SK-N-SH treated with all-trans-retinoic acid at 6 μM for 48 hours (cell line): ENCODE measurements at regions not wholly inside any gene's neighbourhood (a gene's known extent, or its start where the extent isn't known, plus 50 kb on each side); places are given as distances from the start of the nearest gene placed in this dataset.

Source experiments
- ISL1 ChIP-seq: fragments of 250-450 bp; sonication (Bioruptor Pico); IDR thresholded peaks from 2 replicates; pipeline ENCODE4 v2.1.2; 2022; ENCODE audit warnings: mild to moderate bottlenecking, moderate library complexity
- PATZ1 ChIP-seq: fragments of 250-450 bp; sonication (Bioruptor Pico); IDR thresholded peaks from 2 replicates; pipeline ENCODE4 v1.8.0; 2020; ENCODE audit warnings: mild to moderate bottlenecking, moderate library complexity, borderline replicate concordance
- ZFP30 ChIP-seq: fragments of 450-650 bp; formaldehyde crosslinking; IDR thresholded peaks from 2 replicates; pipeline ENCODE4 v1.5.0; 2022; ENCODE audit warnings: mild to moderate bottlenecking, moderate library complexity
- ZNF565 ChIP-seq: fragments of 450-650 bp; formaldehyde crosslinking; conservative IDR thresholded peaks from 2 replicates; pipeline ENCODE4 v1.5.0; 2020; ENCODE audit warnings: low read depth, mild to moderate bottlenecking, moderate library complexity
- ZNF70 ChIP-seq: fragments of 450-650 bp; formaldehyde crosslinking; IDR thresholded peaks from 2 replicates; pipeline ENCODE4 v1.5.0; 2020; ENCODE audit warnings: mild to moderate bottlenecking, moderate library complexity

- TF ChIP-seq ISL1 (CRISPR knock-in tag) = no peak
- TF ChIP-seq ZFP30 (CRISPR knock-in tag) = no peak
- TF ChIP-seq PATZ1 (CRISPR knock-in tag) = no peak
- no peak for TF ChIP-seq ZNF70 (CRISPR knock-in tag)
- no peak for TF ChIP-seq ZNF565
These were observed 78.0 kb downstream of the SOWAHC start for GRCh38 chr2:109692013-109692743.
